Esophagus mucosa (tissue), 1 donor: ENCODE measurements at regions not wholly inside any gene's neighbourhood (a gene's known extent, or its start where the extent isn't known, plus 50 kb on each side); places are given as distances from the start of the nearest gene placed in this dataset.

Experiments used
- ATAC-seq: fragments of 200-7000 bp; cut with Tn5 transposase; one replicate; pipeline ENCODE4 v1.9.1; 2020
- donor health status: DM: yes; HTN: yes; CAD: no.

- ATAC-seq, result no peak
Observed at GRCh38 chr15:46120713-46121112, 485.9 kb downstream of the SQOR start.

GRCh38 chr15:46121441-46121840 is 486.6 kb downstream of the SQOR start:
- ATAC-seq, result no peak

- ATAC-seq, result no peak
Observed at GRCh38 chr15:46126581-46126980, 491.8 kb downstream of the SQOR start.

- no peak for ATAC-seq
Observed at GRCh38 chr15:46127361-46127874, 492.6 kb downstream of the SQOR start.

- ATAC-seq, result no peak
Observed at GRCh38 chr15:46129145-46129544, 494.3 kb downstream of the SQOR start.

- no peak for ATAC-seq
Observed at GRCh38 chr15:46131876-46132275, 497.0 kb downstream of the SQOR start.

DNA sequence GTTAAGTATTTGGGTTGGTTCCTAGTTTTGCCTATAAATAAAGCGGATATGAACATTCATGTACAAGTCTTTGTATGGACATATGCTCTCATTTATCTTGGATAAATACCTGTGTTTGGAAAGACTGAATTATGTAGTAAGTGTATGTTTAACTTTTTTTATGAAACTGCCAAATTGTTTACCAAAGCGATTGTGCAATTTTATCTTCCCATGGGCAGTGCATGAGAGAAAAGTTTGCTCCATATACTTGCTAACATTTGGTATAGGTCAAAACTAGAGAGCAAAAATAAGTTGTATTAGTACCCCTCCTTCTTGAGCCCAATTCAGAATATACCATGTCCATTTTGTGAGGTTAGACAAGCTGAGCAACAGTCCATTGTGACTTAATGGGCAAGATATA is 502.6 kb downstream of the SQOR start:
- no peak for ATAC-seq

GRCh38 chr15:46146002-46146401 is 511.2 kb downstream of the SQOR start:
- ATAC-seq, result no peak

DNA sequence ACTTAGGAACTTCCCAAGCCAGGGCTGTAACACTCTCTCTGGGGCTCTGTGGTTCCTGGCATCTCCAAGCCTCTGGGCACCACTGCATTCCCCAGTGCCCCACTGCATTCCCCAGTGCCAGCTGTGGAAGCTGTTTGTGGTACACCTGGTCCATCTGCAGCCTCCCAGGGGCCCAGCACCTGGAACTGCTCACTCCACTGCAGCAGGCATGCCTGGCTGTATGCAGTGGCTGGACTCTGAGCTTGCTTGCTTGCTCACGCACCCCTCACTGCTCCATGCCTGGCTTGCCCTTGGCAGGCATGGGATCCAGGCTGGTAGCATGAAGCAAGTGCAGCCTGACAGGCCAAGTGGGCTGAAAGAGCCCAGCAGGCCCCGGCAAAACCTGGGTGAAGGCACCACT is 512.1 kb downstream of the SQOR start:
- no peak for ATAC-seq

- ATAC-seq, result no peak
Observed at GRCh38 chr15:46151786-46152185, 517.0 kb downstream of the SQOR start.

DNA sequence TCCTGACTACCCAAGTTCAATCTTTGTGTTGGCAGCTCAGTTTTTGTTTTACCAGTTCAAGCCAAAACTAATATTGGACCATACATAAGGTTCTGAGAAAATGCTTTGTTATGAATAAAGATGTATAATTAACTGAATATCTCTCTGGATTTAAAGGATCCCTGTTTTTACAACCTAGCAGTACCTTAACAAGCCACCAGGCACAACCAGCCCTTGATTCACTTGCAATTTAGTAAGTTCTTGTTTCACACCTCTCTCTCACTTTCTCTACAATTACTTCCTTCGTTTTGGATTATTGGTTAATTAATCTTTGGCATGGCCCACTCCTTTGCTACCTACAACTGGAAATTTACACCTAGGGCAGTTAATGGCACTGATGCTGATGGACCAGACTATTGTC is 531.9 kb downstream of the SQOR start:
- ATAC-seq, result no peak

DNA sequence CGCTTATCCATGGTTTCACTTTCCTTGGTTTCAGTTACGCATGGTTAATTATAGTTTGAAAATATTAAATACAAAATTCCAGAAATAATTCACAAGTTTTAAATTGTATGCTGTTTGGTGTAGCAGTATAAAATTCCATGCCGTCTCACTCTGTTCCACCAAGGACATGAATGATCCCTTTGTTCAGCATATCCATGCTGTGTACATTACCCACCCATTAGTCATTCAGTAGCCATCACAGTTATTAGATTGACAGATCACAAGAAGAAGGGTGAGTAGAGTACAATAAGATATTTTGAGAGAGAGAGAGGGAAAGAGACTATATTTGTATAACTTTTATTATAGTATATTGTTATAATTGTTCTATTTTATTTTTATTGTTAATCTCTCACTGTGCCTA is 535.5 kb downstream of the SQOR start:
- no peak for ATAC-seq

GRCh38 chr15:46174122-46174521 is 539.3 kb downstream of the SQOR start:
- no peak for ATAC-seq

GRCh38 chr15:46177219-46177618 is 542.4 kb downstream of the SQOR start:
- ATAC-seq, result no peak

DNA sequence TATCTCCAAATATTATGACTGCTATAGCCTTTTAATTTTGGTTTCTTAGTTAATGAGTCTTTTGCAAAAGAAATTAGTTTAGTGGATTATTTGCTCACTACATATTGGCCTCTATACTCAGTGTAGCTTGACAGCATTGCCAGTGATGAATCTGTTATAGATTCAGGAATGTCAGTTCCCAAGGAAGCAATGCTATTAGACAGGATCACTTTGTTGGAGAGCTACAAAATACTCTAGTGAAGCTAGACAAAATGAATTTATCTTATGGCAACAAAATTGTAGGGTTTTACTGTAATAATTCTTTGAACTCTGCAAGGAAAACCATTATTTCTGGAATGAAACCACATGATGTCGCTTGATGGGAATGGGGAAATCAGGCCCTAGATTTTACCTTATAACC is 543.3 kb downstream of the SQOR start:
- no peak for ATAC-seq

- ATAC-seq, result no peak
Observed at GRCh38 chr15:46207341-46207740, 572.5 kb downstream of the SQOR start.

- no peak for ATAC-seq
Observed at GRCh38 chr15:46213551-46213950, 578.7 kb downstream of the SQOR start.

DNA sequence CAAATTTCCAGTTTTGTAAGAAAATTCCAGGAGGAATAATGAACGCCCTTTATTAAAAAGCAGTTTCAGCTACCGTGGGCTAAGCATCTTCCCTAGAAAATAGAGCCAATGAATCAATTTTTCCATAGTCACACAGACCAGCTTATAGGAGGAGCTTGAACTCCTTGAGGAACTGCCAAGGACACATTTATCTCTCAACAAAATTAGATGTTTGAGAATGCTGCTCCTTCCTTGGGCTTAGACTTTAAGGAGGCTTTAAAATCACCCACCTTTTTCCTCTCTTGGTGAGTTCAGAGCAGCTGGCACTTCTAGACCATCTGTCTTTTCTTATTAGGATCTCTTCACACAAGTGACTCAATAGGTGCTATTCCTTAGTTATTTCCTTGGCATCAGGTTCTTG is 588.0 kb downstream of the SQOR start:
- no peak for ATAC-seq

GRCh38 chr15:46229263-46229662 is 594.4 kb downstream of the SQOR start:
- ATAC-seq, result no peak

- no peak for ATAC-seq
Observed at GRCh38 chr15:46231786-46232185, 597.0 kb downstream of the SQOR start.

GRCh38 chr15:46232471-46232870 is 597.6 kb downstream of the SQOR start:
- ATAC-seq, result no peak

DNA sequence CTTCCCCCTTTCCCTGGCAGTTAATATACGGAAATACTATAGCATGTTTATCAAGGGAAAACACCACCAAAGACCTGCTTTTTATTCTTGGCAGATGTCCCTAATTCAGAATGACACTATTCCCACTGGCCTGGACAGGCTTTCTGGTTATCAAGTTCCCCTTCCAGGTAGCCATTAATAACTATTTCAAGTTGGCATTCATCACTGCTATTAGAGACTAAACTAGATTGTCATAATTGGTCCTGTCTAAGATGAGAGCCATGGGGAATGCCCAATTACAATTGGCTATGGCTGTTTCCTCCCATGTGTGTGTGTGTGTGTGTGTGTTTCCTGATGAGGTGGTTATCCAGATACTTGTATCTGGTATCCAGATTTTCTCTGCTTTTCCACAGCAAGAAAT is 608.1 kb downstream of the SQOR start:
- ATAC-seq, result no peak

GRCh38 chr15:46251903-46252302 is 617.1 kb downstream of the SQOR start:
- no peak for ATAC-seq

- ATAC-seq, result no peak
Observed at GRCh38 chr15:46258056-46258455, 623.2 kb downstream of the SQOR start.

DNA sequence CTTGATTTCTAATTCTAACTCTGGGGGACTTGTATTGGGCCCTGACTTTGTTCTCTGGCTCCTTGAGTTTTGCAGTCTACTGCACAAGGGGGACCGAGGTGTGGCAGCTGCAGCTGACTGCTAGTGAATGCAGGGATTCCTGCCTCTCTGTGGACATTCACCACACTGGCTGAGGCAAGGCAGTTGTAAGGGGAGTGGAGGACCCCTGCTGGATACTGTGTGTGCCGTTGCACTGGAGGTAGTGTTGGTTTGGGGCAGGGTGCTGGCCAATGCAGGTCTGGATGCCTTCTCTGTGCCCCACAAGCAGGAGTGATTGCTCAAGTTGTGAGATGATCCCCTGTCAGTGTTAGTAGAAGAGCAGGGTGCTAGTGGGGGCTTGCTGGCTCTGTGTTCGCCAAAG is 626.1 kb downstream of the SQOR start:
- no peak for ATAC-seq
